NCI-H1417 treated with DMSO at 0.1 percent for 48 hours (cell line): ENCODE measurements at regions not wholly inside any gene's neighbourhood (a gene's known extent, or its start where the extent isn't known, plus 50 kb on each side); places are given as distances from the start of the nearest gene placed in this dataset.
A peak's percentile ranks its signal among the peaks of the same experiment; 100 is the strongest.

Experiments used
- DNase-seq: peaks from one replicate; lab custom pipeline; 2025; lab: John Stamatoyannopoulos, UW

DNA sequence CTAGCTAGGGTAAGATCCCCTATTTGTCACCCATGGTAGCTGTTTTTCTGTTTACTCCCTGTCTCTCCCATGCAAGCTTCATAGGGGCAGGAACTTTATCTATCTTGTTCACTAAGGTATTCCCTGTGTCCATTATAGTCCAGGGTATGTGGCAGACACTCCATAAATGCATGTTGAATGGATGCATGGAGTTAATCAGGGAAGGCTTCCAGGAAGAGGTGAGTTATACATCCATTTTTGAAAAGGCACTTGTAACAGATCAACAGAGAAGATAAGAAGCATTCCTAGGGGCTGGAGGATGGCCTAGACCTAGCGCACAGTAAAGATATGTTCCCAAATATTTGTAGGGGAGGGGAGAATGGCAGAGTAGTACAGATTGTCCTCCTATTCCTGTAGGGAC is 130.3 kb downstream of the BUD13 start:
- DNase-seq = no peak

DNA sequence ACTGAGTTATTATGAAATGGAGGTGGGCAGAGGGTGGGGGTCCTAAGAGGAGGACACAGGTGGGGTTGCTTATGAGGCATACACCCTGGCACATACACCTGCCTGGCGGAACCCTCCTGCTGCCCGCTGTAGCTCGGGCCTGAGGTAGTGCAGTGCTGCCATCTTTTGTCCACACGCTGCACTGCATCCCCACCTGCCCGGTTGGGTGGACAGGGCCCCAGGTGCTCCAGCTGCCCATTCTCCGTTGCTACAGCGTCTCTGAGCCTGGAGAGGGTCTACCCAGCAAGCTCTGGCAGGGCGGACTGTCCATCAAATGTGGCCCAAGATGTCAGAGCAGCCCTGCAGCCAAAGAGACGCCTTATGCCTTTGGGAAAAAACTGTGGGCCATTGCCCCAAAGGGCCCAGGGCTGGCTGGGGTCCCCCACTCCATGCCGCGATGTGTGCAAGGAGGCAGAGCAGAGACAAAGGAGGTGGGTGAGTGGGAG is 131.2 kb downstream of the BUD13 start:
- DNase-seq = peak; percentile 28

DNA sequence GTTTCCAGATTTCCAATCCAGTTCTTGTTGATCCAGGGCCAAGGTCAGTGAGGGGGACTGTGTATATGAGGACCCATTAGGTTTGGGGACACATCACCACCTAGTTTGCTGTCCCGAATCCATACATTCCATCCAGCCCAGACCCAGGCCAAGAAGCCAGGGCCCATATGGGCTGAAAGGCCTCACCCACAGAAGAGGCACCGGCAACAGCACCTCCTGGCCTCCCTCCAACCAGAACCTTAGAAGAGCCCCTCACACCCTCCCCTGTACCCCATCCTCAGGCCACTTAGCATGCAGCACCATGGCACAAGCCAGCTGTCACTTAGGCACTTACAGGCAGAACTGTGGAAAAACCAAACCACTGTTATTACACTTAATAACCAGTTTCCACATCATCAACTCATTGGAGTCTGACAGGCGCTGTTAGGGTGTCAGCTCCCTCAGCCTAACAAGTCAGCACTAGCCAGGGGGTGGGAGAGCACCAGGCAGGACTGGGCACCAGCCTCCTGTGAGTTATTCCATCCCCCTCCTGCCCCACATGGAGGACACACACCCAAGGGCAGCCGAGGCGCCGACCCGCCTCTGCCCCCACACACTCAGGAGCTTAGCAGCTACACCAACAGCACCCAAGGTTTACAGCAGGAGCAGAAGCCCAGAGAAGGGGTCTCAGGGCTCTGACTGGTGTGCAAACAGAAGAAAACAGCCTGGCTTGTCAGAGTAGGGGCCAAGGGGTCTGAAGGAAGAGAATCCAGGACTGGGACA is 132.0 kb downstream of the BUD13 start:
- no peak for DNase-seq

DNA sequence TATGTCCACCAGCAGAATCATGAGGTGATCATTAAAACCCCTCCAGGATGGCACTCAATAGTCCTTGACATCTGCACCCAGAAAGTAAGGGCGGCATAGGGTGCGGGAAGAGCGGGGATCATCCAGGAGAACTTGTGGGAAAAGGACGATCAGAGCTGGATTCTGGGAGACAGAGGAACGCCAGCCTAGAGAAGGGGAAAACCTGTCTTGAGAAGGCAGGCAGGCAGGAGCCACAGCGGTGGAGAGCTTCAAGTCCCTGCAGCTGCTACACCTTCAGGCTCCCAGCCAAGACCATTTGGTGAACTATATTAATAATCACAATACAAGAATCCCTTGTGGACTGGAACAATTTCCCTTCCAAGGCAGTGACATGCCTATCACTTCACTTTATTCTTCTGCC is 134.3 kb downstream of the BUD13 start:
- DNase-seq = no peak

DNA sequence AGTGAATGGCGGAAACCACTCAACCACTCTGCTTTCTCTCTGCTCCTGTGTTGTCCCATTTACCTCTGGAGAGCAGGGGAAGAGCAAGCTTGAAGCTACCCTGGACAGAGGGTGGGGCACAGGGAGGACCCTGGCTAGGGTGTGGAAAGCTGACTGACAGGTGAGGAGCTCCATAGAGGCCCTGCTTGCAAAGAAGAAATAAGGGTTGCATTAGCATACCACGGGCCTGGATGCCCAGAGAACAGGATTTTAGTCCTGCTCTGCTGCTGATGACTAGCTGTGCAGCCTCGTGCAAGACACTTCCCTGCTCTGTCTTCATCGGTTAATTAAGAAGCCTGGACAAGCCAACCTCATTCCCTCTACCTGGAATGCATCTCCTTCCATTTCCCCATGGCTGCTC is 135.0 kb downstream of the BUD13 start:
- DNase-seq = no peak

DNA sequence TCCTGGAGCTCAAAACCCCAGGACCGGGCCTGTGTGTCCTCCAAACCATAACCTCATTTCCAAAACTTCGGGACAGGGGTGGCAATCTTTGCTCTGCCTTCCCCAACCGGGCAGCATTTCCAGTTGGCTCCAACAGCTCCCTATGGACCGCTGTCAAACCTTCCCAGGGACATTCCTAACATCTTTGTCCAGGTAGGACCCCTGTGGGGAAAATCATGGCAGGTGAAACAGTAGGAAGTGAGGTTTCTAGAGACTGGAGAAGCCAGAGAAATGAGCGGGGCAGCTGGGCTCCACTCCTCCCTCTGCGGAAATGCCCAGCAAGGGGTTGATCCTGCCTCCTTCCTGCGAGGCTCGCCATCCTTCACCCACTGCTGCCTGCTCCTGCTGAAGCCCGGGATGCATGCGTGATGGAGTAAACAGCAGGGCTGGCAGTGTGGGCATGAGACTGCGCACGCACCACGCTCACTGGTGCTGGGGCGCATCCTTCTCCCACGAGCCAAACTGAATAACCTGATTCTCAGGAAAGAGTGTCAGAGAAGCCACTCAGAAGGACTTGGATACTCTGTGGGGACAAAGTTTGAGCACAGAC is 136.4 kb downstream of the BUD13 start:
- no peak for DNase-seq

DNA sequence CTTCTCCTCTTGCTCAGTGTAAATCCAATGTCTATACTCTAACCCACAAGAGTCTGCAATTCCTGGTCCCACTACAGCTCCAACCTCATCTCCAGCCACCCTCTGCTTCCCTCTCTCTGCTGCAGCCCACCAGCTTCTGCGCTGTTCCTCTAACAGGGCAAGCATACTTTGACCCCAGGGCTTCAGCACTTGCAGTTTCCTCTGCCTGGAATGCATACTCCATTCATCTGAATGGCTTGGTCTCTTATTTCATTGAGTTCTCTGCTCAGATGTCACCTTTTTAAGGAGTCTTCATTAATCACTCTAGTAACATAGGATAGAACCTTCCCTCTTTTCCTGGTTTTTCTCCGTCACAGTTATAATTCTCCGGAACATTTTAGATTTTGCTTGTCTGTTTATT is 141.6 kb downstream of the BUD13 start:
- DNase-seq = no peak

DNA sequence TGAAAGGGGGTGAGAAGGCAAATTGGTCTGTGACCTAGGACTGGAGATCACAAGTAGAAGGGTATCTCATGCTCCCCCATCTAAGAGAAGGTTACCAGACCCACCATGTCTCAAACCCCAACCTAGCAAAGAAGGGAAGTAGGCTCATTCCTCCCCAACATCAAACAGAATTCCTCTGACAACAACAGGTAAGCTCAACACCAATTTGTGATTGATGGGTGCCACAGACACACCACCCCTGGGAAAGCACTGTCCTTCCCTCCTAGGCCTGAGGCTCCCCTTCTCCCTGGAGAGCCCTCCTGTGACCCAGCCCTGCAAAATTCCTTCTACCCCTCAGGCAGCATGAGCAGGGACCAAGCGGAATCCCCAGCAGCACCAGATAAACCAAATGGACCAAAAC is 154.3 kb downstream of the BUD13 start:
- DNase-seq = no peak

DNA sequence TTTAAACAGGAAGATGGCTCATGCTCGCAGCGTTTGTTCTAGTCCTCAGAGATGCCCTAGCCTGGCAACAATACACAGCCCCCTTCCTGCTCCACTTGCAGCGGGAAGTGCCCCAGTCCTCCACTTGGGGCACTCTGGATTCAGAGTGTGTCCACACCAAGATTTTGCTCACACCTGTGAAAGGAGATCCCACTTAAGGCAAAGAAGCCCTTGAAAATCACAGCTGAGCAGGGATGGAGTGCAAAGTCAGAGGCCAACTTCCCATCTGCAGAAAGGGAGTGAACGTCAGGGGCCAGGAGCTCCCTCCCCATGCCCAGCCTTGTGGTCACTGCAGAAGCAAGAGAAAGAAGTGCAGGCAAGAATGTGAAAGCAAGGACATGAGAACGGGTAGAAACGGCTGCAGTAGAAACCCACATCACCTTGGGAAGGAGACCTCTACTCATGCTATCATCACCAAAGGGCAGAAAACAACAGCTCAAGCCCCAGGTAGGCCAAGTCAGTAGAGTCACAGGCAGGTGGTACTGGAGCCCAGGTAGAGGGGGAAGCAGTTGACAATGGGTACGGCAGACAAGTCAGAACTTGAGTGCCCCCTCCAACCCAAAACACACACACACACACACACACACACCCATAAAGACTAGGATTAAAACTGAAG is 157.4 kb downstream of the BUD13 start:
- DNase-seq = no peak

DNA sequence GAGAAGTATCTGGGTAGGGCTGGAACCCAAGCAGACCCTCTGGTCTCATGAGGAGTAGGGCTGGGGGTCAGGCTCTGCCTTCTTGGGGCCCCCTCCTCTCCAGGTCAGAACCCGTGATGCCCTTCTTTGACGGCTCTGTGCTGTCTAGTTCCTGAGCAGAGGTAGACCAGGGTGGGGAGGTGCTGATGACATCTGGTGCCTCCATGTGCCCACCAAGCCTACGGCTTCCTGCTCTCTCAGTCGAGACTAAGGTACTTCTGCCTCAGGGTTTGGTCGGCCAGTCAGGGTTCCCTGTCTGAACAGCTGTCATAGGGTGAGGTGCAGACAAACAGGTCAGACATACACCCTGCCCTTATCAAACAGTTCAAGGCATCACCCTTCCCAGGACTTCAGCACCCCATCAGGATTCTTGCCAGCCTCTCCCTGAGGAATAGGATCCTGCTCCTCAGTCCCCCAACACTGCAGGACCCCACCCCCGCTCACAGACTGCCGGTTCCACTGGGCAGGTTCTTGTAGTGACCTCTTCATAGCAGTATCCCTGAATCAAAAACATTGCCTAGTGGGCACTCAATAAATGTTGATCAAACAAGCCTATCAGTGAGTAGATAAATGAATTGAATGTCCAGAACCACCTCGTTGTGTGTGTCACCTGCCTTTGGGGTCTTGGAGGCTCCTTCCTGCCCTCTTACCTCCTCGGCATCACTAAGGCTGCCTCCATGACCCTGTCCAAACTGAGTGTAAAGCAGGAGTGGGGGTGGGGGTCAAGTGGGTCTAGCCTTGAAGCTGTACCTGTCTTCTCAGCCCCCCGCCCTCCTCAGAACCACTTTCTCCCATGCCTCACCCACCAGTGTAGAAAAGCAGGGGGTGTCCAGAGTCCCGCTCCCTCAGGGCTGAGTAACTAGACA is 158.2 kb downstream of the BUD13 start:
- no peak for DNase-seq

DNA sequence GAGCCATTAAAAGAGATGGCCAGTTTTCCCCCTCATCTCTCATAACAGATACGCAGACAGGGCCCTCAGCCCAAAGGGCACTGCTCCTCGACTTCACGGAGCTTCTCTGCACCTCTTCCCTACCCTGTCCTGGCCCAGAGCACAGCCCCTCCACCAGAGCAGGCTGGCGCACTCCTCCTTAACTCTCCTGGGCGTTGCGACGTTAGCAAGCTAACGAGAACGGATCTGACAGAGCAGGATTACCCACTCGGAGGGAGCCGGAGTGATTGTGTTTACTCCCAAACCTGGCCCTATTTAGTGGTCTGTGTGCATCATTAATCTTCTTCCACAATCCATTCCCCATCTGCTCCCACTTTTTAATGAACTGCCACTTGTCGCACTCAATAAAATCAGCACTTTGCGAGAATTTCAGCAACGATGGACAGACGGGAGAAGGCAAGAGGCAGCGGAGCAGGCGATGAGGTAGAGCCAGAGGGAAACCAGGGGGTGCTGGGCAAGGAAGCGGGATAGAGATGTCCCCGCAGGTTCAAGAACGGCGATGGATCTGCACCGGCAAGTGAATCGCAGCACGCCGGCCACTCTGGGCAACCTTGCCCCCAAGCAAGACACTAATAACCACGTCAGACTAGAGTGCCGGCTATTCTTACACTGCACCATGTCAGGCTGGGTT is 159.4 kb downstream of the BUD13 start:
- DNase-seq = no peak

DNA sequence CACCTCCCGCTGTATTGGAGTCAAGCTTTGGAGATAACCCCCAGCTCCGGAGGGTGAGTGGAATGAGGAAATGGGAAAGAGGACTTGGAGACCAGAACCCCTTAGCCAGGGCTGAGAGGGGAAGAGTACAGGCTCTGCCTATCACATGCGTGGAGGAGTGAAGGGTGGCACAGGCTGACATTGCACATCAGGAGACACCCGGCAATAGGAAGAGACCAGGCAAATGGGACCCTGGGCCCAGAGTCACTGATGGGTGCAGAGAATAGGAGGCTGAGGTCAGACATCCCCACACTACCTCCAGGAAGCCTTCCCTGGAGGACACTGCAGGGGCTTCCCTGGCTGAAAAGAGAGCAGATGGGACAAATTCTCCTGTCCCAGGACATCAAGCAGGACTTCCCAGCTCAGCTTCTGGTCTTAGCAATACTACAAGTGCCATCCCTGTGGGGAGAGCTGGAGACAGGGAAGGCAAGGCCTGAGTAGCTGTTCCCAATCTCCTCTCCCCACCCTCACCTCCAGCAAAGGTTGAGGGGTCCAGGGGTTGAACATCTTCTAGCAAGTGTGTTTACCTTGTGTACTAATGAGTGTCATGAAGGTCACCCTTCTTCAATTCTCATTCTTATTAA is 160.7 kb downstream of the BUD13 start:
- no peak for DNase-seq

DNA sequence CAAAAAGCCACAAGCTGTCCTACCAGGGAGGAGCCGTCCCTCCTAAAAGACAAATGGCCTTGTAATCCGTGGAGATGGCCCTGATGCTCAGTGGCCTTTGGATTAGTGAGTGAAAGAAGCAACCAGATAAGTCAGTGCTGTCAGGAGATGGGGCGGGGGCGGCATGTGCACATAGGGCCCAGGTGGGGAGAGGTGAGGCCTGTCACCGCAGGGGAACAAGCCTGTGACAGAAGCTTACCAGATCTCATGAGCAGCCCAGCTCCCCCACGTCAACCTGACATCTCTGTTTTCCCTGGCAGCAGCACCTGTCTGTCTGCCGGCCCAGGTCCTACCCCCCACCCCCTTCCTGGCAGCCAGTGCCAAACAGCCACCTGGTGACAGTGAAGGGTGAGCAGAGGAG is 162.6 kb downstream of the BUD13 start:
- DNase-seq = peak; percentile 43

DNA sequence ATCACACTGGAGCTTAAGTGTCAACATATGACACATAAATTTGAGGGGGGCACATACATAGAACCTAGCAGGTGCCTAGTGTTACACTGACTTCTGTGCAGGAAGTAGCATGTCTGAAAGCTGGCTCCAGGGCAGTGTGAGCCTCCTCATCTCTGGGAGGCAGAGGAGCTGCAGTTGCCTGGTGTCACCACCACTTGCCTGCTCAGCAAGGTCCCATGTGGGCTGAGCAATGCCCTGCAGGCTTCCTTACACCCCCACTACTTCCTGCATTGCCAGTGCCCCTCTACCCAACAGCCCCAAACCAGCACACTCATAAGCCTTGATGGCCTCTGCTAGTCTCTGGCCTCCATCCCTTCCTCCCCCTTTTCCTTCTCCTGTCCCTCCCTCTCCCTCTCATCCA is 165.8 kb downstream of the BUD13 start:
- no peak for DNase-seq

DNA sequence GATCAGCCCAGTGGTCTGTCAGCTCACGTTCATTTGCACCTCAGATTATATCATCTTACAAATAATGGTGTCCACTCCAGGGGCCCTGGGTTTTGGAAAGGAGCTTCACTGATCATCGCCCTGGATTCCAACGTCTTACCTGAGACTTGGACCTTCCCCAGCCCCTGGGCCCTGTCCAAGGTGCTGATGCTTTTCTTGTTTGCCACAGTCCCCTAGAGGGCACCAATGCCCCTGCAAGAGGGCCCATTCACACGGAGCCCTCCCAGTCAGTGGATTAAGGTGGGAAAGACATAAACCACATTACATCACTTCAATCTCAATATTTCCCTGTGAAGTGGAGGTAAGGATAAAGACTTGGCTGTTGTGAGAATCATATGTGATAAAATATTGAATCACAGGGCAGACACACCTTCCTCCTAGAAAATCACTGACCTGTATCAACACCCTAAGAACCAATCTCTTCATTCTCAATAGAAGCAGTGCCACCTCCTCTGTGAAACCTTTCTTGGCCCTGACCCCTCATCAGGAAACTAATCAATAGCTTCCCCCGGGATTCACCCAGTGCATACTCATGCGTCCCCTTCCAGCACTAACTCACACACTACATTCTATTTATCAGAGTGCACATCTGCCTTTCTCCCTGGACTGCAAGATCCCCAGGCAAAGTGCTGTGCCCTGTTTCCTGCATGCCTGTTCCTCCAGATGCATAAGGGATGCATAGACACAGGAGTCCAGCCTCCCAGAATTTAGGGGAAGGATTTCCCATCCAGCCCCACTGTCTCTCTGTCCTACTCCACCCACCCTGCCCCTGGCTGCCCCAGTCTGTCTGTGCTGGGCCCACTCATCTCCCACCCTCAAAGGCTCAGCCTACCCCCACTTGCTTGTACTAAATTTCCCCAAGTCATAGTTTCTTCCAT is 167.0 kb downstream of the BUD13 start:
- no peak for DNase-seq

DNA sequence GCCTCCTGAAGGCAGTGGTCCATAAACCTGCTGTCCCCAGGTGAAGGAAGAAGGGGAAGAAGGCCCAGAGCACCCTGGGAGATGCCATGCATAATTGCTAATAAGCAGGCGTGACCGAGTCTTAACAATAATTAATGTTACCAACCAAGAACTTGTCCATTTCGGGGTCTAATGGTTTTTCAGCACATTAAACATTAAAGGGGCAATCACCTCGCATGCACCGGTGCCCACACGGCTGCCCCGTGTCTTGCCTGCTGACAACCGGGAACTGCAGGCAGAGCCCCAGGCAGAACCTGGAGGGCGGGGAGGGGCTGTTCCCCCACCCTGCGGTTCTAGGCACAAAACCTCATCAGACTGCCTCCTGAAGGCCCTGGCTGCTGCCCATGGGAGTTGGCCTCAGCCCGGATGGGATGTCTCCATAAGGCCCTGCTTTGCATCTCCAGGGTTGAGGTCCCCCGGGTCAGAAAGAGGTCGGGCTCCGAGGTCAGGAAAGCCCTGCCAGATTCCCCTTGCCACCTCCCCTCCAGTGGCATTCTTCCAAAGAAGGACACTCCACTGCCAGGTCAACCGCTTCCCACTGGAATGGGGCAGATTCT is 169.0 kb downstream of the BUD13 start:
- DNase-seq = no peak

DNA sequence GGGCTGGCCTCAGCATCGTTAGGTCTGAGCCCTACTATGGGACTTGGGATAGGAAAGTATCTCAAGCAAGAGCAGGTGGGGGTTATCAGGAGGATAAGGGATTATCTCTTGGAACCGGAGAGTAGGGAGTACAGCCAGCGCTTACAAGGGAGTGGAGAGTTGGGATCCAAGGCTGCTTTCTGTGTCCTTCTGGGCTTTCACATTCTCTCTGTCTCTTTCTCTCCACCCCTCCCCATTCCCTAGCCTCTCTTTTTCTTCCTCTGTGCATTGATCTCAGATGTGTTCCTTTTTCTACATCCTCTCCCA is 170.2 kb downstream of the BUD13 start:
- DNase-seq = no peak

DNA sequence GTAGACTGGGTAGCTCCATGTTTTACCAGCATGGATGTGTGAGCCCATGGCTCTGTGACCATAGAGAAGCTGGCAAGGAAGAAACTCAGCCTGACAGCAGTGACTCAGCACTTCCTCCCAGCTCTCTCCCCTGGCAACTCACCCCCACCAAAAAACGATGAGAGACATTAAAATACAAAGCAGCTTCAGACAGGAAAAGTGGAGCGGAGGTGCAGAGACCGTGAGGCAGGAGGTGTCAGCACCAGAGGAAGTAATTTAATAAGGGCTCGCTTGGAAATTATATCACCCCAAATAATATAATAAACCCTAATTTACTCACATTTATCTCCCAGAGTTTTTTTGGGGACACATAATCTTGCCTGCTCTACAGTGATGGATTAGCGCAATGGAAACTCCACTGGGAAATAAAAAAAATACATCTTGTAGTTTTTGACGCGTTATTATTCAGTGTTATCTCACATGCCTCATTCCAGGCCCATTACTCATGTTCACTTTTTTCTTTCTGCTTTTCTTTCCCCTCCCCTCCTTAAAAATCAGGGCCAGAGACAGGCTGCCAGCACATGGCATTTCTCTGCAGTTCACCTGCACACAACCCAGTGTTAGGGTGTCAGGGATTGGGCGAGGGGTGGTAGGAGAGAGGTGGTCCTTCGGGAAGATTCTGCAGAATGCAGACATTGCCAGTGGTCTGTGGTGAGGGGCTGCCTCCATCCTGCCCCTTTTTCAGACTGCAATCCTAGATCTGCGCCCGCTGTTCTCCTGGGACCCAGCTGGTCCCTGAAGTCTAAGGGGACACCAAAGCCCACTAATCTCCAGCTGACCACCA is 170.8 kb downstream of the BUD13 start:
- DNase-seq = no peak

DNA sequence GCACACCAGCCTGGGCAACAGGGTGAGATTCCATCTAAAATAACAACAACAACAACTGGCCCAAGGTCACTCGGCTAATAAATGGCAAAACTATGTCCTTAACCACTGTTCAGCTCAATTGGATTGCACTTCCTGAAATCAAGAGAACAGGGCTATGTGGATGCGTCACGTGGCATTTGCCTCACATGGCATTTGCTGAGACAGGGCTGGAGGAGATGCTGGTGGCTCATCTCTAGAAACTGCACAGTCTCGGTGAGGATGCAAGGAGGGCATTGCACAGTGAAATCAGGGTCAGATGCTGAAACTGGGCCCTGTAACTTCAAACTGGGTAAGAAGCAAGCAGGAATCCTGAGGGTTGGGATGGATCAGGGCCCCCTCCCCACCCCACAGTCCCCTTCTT is 171.9 kb downstream of the BUD13 start:
- DNase-seq = no peak
